H1 (cell line): ENCODE measurements at regions not wholly inside any gene's neighbourhood (a gene's known extent, or its start where the extent isn't known, plus 50 kb on each side); places are given as distances from the start of the nearest gene placed in this dataset.

Experiments
- ASH2L ChIP-seq: fragments of 200-600, 300-600 bp; sonication (generic); IDR thresholded peaks from one replicate; pipeline ENCODE4 v1.7.1; 2017; ENCODE audit warnings: low read length
- ATF3 ChIP-seq: IDR thresholded peaks from 2 replicates; pipeline ENCODE4 v1.6.1; 2011; ENCODE audit warnings: low read depth, mild to moderate bottlenecking, low read length; ENCODE audit not compliant: insufficient read depth
- BACH1 ChIP-seq: IDR thresholded peaks from 2 replicates; pipeline ENCODE4 v1.6.1; 2012; ENCODE audit warnings: low read length, improper control_type of control experiment
- CTCF ChIP-seq, 3 experiments: IDR thresholded peaks; 1 replicate in 2 of 3; 2 replicates in 1 of 3; pipeline versions ENCODE4 v1.5.1 to v1.6.1; 2011; ENCODE audit warnings: low read length in 3 of 3, mild to moderate bottlenecking in 3 of 3, inconsistent platforms in 2 of 3, low read depth in 1 of 3, moderate library complexity in 1 of 3; ENCODE audit not compliant: insufficient read depth in 1 of 3; ENCODE audit errors: control extremely low read depth in 1 of 3
- EGR1 ChIP-seq: IDR thresholded peaks from 2 replicates; pipeline ENCODE4 v1.6.1; 2011; ENCODE audit warnings: low read depth, low read length, borderline replicate concordance
- EP300 ChIP-seq, 2 experiments: IDR thresholded peaks; 1 replicate in 1 of 2; 2 replicates in 1 of 2; pipeline ENCODE4 v1.6.1; 2011 to 2012; ENCODE audit warnings: low read depth in 2 of 2, low read length in 2 of 2, mild to moderate bottlenecking in 2 of 2, borderline replicate concordance in 1 of 2, inconsistent platforms in 1 of 2, moderate library complexity in 1 of 2
- EZH2 ChIP-seq: fragments of 200-600 bp; sonication (generic); IDR thresholded peaks from 2 replicates; pipeline ENCODE4 v1.7.1; 2012; ENCODE audit warnings: low read depth, mild to moderate bottlenecking, moderate library complexity, low read length, inconsistent platforms; ENCODE audit not compliant: severe bottlenecking
- GTF2F1 ChIP-seq: IDR thresholded peaks from 2 replicates; pipeline ENCODE4 v1.6.1; 2012; ENCODE audit warnings: low read depth, low read length, improper control_type of control experiment, borderline replicate concordance
- PHF8 ChIP-seq: fragments of 200-600 bp; sonication (generic); conservative IDR thresholded peaks from 2 replicates; pipeline ENCODE4 v1.7.1; 2012; ENCODE audit warnings: low read depth, mild to moderate bottlenecking, inconsistent platforms, low read length, moderate library complexity
- ZNF274 ChIP-seq: IDR thresholded peaks from 2 replicates; pipeline ENCODE4 v1.7.0; 2012; ENCODE audit warnings: low read length, borderline replicate concordance; ENCODE audit errors: extremely low read depth

GRCh38 chr6:140360651-140361050, 986.2 kb upstream of the CITED2 start:
- TF ChIP-seq EGR1, result no peak
- no peak for TF ChIP-seq CTCF (IDR thresholded peaks at IDR 0.05; ENCODE audit: control extremely low read depth in 1 of 3, insufficient read depth in 1 of 3, low read depth in 1 of 3, low read length in 3 of 3)
- TF ChIP-seq EZH2, result no peak
- TF ChIP-seq ZNF274, result no peak
- no peak for TF ChIP-seq ATF3
- no peak for TF ChIP-seq ASH2L
- TF ChIP-seq GTF2F1, result no peak
- TF ChIP-seq BACH1, result no peak
- TF ChIP-seq PHF8, result no peak
- no peak for TF ChIP-seq EP300 (IDR thresholded peaks at IDR 0.05; ENCODE audit: borderline replicate concordance in 1 of 2, low read depth in 2 of 2, low read length in 2 of 2)
